IMR-90 (cell line): ENCODE measurements at regions not wholly inside any gene's neighbourhood (a gene's known extent, or its start where the extent isn't known, plus 50 kb on each side); places are given as distances from the start of the nearest gene placed in this dataset.

Source experiments
- ATAC-seq: fragments of 200-7000 bp; cut with Tn5 transposase; 2 replicates; pipeline ENCODE4 v1.9.1; 2020; ENCODE audit warnings: low read depth, mild to moderate bottlenecking, moderate library complexity
- BruUV-seq: library from RNA; stranded (reverse); fragments of 400-500 nt; replicated peaks from 2 replicates; lab custom pipeline; 2021; lab: Mats Ljungman, UMichigan
- CTCF ChIA-PET: fragments of 300-600 bp; formaldehyde crosslinking; extraction: SDS; loops from one replicate; lab custom pipeline; 2021; ENCODE audit warnings: antibody characterized with exemption; lab: Yijun Ruan, JAX
- POLR2A ChIA-PET: fragments of 300-600 bp; sonication (Branson Sonifier 250); formaldehyde crosslinking; loops from one replicate; lab custom pipeline; 2022; ENCODE audit warnings: antibody characterized with exemption; ENCODE audit not compliant: unreplicated experiment; lab: Charles Lee
- DNase-seq: peaks from one replicate; pipeline ENCODE4 v3.0.0; 2013
- H2AFZ ChIP-seq: replicated peaks from 2 replicates; pipeline ENCODE3; 2013; ENCODE audit warnings: low read length, mild to moderate bottlenecking; ENCODE audit not compliant: poor library complexity
- H2AK5ac ChIP-seq: 2 replicates; pipeline ENCODE4 v1.6.1; 2013; ENCODE audit warnings: low read depth, low read length, inconsistent platforms
- H2AK9ac ChIP-seq: replicated peaks from 2 replicates; pipeline ENCODE3; 2013; ENCODE audit warnings: mild to moderate bottlenecking, low read depth, low read length, moderate library complexity; ENCODE audit not compliant: poor library complexity
- H2BK120ac ChIP-seq: 2 replicates; pipeline ENCODE4 v1.6.1; 2013; ENCODE audit warnings: low read depth, low read length, inconsistent platforms
- H2BK15ac ChIP-seq: 3 replicates; pipeline ENCODE4 v1.6.1; 2013; ENCODE audit warnings: low read depth, low read length, inconsistent platforms
- H2BK20ac ChIP-seq: 2 replicates; pipeline ENCODE4 v1.6.1; 2013; ENCODE audit warnings: low read depth, mild to moderate bottlenecking, inconsistent platforms, low read length, moderate library complexity
- H2BK5ac ChIP-seq: 2 replicates; pipeline ENCODE4 v1.6.1; 2013; ENCODE audit warnings: mild to moderate bottlenecking, low read depth, low read length, inconsistent platforms; ENCODE audit not compliant: poor library complexity, severe bottlenecking
- H3K14ac ChIP-seq: replicated peaks from 2 replicates; pipeline ENCODE4 v1.6.1; 2013; ENCODE audit warnings: low read depth, low read length, inconsistent platforms
- H3K18ac ChIP-seq: 2 replicates; pipeline ENCODE4 v1.6.1; 2013; ENCODE audit warnings: low read depth, low read length, control low read depth
- H3K23ac ChIP-seq: 2 replicates; pipeline ENCODE4 v1.6.1; 2013; ENCODE audit warnings: low read depth, low read length, inconsistent platforms
- H3K27ac ChIP-seq: 2 replicates; pipeline ENCODE4 v1.5.1; 2013; ENCODE audit warnings: mild to moderate bottlenecking, control low read depth, low read length; ENCODE audit not compliant: insufficient read depth
- H3K27me3 ChIP-seq: 2 replicates; pipeline ENCODE4 v1.6.1; 2013; ENCODE audit warnings: low read length; ENCODE audit not compliant: control insufficient read depth, insufficient read depth
- H3K36me3 ChIP-seq: 2 replicates; pipeline ENCODE4 v1.6.1; 2013; ENCODE audit warnings: low read length, mixed read lengths; ENCODE audit not compliant: control insufficient read depth, insufficient read depth
- H3K4ac ChIP-seq: 2 replicates; pipeline ENCODE4 v1.6.1; 2013; ENCODE audit warnings: low read depth, low read length, inconsistent platforms
- H3K4me1 ChIP-seq: 2 replicates; pipeline ENCODE4 v1.6.1; 2013; ENCODE audit warnings: low read length, mixed read lengths; ENCODE audit not compliant: control insufficient read depth, insufficient read depth
- H3K4me2 ChIP-seq: 2 replicates; pipeline ENCODE4 v1.6.1; 2013; ENCODE audit warnings: low read depth, mild to moderate bottlenecking, control low read depth, low read length, moderate library complexity
- H3K4me3 ChIP-seq: 2 replicates; pipeline ENCODE4 v1.5.1; 2013; ENCODE audit warnings: low read depth, mild to moderate bottlenecking, control low read depth, low read length, moderate library complexity; ENCODE audit not compliant: insufficient read depth
- H3K56ac ChIP-seq: 2 replicates; pipeline ENCODE4 v1.6.1; 2013; ENCODE audit warnings: low read length, inconsistent platforms; ENCODE audit not compliant: insufficient read depth; ENCODE audit errors: extremely low read depth
- H3K79me1 ChIP-seq, 2 experiments: 2 replicates each; pipeline ENCODE4 v1.6.1; 2013; ENCODE audit warnings: low read length in 2 of 2, inconsistent platforms in 1 of 2, low read depth in 1 of 2
- H3K9ac ChIP-seq: 2 replicates; pipeline ENCODE4 v1.6.1; 2013; ENCODE audit warnings: low read depth, low read length, control low read depth
- H3K9me1 ChIP-seq: 2 replicates; pipeline ENCODE4 v1.6.1; 2013; ENCODE audit warnings: low read length, inconsistent platforms; ENCODE audit not compliant: insufficient read depth
- H3K9me3 ChIP-seq: 2 replicates; pipeline ENCODE4 v1.6.1; 2013; ENCODE audit warnings: low read length; ENCODE audit not compliant: control insufficient read depth, insufficient read depth
- H4K20me1 ChIP-seq: 2 replicates; pipeline ENCODE4 v1.6.1; 2013; ENCODE audit warnings: low read length, inconsistent platforms; ENCODE audit not compliant: insufficient read depth
- H4K5ac ChIP-seq: 2 replicates; pipeline ENCODE4 v1.6.1; 2013; ENCODE audit warnings: mild to moderate bottlenecking, low read depth, low read length, control low read depth
- H4K8ac ChIP-seq, 2 experiments: 2 replicates each; pipeline ENCODE4 v1.6.1; 2013; ENCODE audit warnings: low read depth in 2 of 2, low read length in 2 of 2, control low read depth in 1 of 2, inconsistent platforms in 1 of 2
- H4K91ac ChIP-seq: 2 replicates; pipeline ENCODE4 v1.6.1; 2013; ENCODE audit warnings: low read depth, low read length, inconsistent platforms; ENCODE audit not compliant: insufficient read depth
- CHD1 ChIP-seq: IDR thresholded peaks from 2 replicates; pipeline ENCODE4 v1.6.1; 2012; ENCODE audit warnings: low read depth, low read length, improper control_type of control experiment
- MAFK ChIP-seq: IDR thresholded peaks from 2 replicates; pipeline ENCODE4 v1.6.1; 2012; ENCODE audit warnings: low read depth, low read length, improper control_type of control experiment
- SMC3 ChIP-seq: fragments of 150-350 bp; IDR thresholded peaks from 2 replicates; pipeline ENCODE4 v1.6.1; 2016; ENCODE audit warnings: low read depth, mild to moderate bottlenecking, antibody characterized with exemption, low read length, moderate library complexity
- WGBS, 2 experiments: methylation state at CpG; one replicate each; pipeline versions ENCODE4 v1.1.5 to v1.1.7; 2013; ENCODE audit warnings: missing lambda C conversion rate in 2 of 2; ENCODE audit not compliant: insufficient read length in 1 of 2; ENCODE audit errors: extremely low coverage in 2 of 2; 5-methylcytosine and 5-hydroxymethylcytosine counted together
- dilution Hi-C: fragments of 300-500 bp; cut with HindIII; formaldehyde crosslinking; loops from one replicate; pipeline ENCODE4 v1.14.3; 2018; ENCODE audit warnings: low sequenced_read_pairs; ENCODE audit not compliant: unreplicated experiment
- in situ Hi-C: fragments of 300-500 bp; cut with MboI; formaldehyde crosslinking; loops from 3 replicates; pipeline ENCODE4 v1.14.3; 2019; ENCODE audit warnings: low sequenced_read_pairs, inconsistent platforms, mixed read lengths
- intact Hi-C: fragments of 100-400 bp; cut with micrococcal nuclease; formaldehyde crosslinking; loops from 2 replicates; pipeline ENCODE4 v1.10.0; 2022
- TF ChIP-seq, protein P1 (sequence below): fragments of 150-350 bp; IDR thresholded peaks from 2 replicates; pipeline ENCODE4 v1.6.1; 2017; ENCODE audit warnings: mild to moderate bottlenecking, antibody characterized with exemption, low read length, low read depth

DNA sequence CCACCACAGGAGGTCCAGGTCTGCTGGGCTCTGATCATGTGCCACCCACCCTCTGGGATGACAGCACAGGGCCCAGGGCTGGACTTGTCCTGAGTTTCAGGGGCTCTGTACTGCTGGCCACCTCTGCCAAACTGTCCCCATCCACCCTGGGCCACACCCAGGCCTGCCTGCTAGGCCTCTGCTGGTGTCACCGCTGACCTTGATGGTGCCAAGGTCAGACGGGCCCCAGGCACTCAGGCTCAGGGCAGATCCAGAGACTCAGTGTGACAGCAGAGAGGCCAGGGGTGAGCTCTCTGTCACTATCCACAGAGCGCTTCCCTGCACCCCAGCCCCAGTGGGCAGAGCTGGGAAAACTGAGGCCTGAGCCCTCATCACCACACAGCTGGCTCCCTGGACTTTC lies 75.6 kb downstream of the RMI2 start:
- dilution Hi-C loops, result no loop called here
- DNase-seq, result no peak

More for the DNA sequence above, 75.6 kb downstream of the RMI2 start:
- Histone ChIP-seq H3K14ac (no peak overlapping the region), H4K20me1 (no peaks in the 10 kb centered on the region), H3K9ac (no peak overlapping the region), H3K4ac (no peak overlapping the region), H3K18ac (no peak overlapping the region), H3K4me2 (no peak overlapping the region), H2AK9ac (no peak overlapping the region), H3K27ac (no peak overlapping the region), H3K27me3 (no peaks in the 10 kb centered on the region; the same call in 1 of the 2 replicates), H2BK20ac (no peak overlapping the region), H2AK5ac (no peak overlapping the region), H4K5ac (no peak overlapping the region), H3K79me1 (no peaks in the 10 kb centered on the region), H3K36me3 (no peaks in the 10 kb centered on the region), H4K91ac (no peak overlapping the region), H3K56ac (no peak overlapping the region), H2BK15ac (no peak overlapping the region), H2BK120ac (no peak overlapping the region), H2AFZ (no peak overlapping the region), H3K9me1 (no peaks in the 10 kb centered on the region), H3K4me3 (no peak overlapping the region), H3K23ac (no peak overlapping the region), H2BK5ac (no peak overlapping the region), H3K4me1 (no peaks in the 10 kb centered on the region), H3K9me3 (no peaks in the 10 kb centered on the region), H4K8ac (no peak overlapping the region)
- intact Hi-C loops, result loop anchor here (10.0 kb wide), 1 partner anchor 54 kb away; no protein-coding TSS in a partner anchor
- in situ Hi-C loops, result no loop called here
- TF ChIP-seq SMC3 (no peak), CHD1 (no peak), MAFK (no peak)
- TF ChIP-seq, protein P1, sequence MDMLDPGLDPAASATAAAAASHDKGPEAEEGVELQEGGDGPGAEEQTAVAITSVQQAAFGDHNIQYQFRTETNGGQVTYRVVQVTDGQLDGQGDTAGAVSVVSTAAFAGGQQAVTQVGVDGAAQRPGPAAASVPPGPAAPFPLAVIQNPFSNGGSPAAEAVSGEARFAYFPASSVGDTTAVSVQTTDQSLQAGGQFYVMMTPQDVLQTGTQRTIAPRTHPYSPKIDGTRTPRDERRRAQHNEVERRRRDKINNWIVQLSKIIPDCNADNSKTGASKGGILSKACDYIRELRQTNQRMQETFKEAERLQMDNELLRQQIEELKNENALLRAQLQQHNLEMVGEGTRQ, result no peak
- 75% methylated on average over 2 of the region's 3 CpGs; no CpG with 5 or more reads in 1 of the 2 experiments for WGBS, 2 experiments
- ChIA-PET POLR2A (no interaction called here), CTCF (no interaction called here)
- no peak for ATAC-seq
- no TSS peak for BruUV-seq
